ENCODE measurements at regions not wholly inside any gene's neighbourhood (a gene's known extent, or its start where the extent isn't known, plus 50 kb on each side); places are given as distances from the start of the nearest gene placed in this dataset.
"Not testable (repeated sequence)": the region's sequence is repeated elsewhere in the genome, so short reads cannot be mapped to it uniquely, and the experiment has no call there.

DNA sequence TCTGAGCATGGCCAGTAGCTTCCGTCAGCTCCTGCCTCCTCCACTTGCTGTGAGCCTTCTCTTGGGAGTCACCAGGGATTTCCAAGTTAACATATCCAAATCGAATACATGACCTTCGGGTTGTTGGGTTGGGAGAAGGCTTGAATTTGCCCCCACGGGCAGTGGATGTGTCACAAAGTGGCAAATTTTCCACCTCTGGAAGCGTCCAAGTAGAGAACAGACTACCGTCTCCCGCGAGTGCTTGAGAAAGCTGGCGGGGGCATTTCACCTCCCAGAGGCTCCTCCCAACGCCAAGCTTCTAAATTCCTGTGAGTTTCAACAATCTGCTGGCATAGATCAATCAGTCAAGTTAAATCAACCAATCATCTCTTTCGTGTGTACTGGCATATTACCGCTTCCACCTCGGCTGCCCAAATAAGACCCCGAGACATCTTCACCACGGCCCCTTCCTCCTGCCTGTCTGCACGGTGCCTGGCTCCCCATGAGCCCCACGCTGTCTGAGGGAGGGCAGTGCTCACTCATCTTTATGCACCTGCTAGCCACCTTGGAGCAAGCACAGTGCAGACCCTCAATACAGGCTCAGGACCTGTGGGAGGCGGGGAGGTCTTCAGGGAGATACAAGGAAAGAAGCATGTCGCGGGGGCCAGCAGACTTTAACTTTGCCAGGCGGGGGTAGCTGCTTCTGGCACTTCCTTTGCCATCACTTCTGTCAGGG is 79.1 kb downstream of the MRPL36 start:
- H3K4me3 Mint-ChIP-seq = no peak overlapping the region
- H3K36me3 Mint-ChIP-seq (ENCODE audit: low read depth) = no peaks in the 10 kb centered on the region
- intact Hi-C loops (cut with DNase I, micrococcal nuclease) = no loop called here
- H3K4me1 Mint-ChIP-seq = no peaks in the 10 kb centered on the region
- H3K27me3 Mint-ChIP-seq = peaks cover 4% of the 10 kb centered on the region
- POLR2A ChIA-PET = no interaction called here
- ATAC-seq (no peak), DNase-seq (no peak)
- H3K27ac Mint-ChIP-seq = no peak overlapping the region
- peaks cover 16% of the 10 kb centered on the region for H3K9me3 Mint-ChIP-seq (ENCODE audit: low read depth)
- CTCF ChIA-PET = no interaction called here

GRCh38 chr5:1719860-1720259 is 79.8 kb downstream of the MRPL36 start:
- Mint-ChIP-seq H3K4me3 (no peak overlapping the region), H3K4me1 (no peaks in the 10 kb centered on the region), H3K27ac (no peak overlapping the region), H3K36me3 (ENCODE audit: low read depth) (no peaks in the 10 kb centered on the region), H3K9me3 (ENCODE audit: low read depth) (peaks cover 16% of the 10 kb centered on the region), H3K27me3 (peaks cover 4% of the 10 kb centered on the region)
- ChIA-PET POLR2A (no interaction called here), CTCF (no interaction called here)
- ATAC-seq = no peak
- DNase-seq = no peak
- intact Hi-C loops (cut with DNase I, micrococcal nuclease) = no loop called here

DNA sequence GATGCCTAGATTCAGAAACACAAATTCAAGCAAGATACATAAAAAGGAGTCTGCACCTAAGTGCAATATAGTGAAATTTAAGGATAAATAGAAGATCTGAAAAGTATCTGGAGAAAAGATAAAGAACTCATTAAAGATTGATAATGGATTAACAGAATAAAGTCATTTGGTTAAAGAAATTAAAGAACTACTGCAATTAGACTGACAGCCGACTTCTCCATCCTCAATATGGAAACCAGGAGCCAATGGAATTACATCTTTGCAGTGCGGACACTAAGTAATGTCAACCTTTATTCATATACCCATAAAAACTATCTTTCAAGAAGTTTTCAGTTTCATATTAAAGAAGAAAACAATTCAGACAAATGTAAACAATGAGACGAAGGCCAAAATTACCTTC is 81.0 kb downstream of the MRPL36 start:
- Mint-ChIP-seq H3K36me3 (ENCODE audit: low read depth) (no peaks in the 10 kb centered on the region), H3K27me3 (peaks cover 4% of the 10 kb centered on the region)
- CTCF ChIA-PET = no interaction called here

DNA sequence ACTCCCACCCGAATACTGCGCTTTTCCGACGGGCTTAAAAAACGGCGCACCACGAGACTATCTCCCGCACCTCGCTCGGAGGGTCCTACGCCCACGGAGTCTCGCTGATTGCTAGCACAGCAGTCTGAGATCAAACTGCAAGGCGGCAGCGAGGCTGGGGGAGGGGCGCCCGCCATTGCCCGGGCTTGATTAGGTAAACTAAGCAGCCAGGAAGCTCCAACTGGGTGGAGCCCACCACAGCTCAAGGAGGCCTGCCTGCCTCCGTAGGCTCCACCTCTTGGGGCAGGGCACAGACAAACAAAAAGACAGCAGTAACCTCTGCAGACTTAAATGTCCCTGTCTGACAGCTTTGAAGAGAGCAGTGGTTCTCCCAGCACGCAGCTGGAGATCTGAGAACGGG is 89.5 kb downstream of the MRPL36 start:
- ATAC-seq = not testable (repeated sequence)

More for the DNA sequence above, 81.0 kb downstream of the MRPL36 start:
- ATAC-seq (no peak), DNase-seq (no peak)
- H3K9me3 Mint-ChIP-seq (ENCODE audit: low read depth) = peaks cover 16% of the 10 kb centered on the region
- intact Hi-C loops (cut with DNase I, micrococcal nuclease) = no loop called here
- no peaks in the 10 kb centered on the region for H3K4me1 Mint-ChIP-seq
- H3K4me3 Mint-ChIP-seq = no peak overlapping the region
- H3K27ac Mint-ChIP-seq = no peak overlapping the region
- POLR2A ChIA-PET = no interaction called here

GRCh38 chr5:1709171-1709803 is 90.3 kb downstream of the MRPL36 start:
- no peaks in the 10 kb centered on the region for H3K9me3 Mint-ChIP-seq (ENCODE audit: low read depth)
- H3K27ac Mint-ChIP-seq = peak overlapping the region; percentile 35
- H3K36me3 Mint-ChIP-seq (ENCODE audit: low read depth) = no peaks in the 10 kb centered on the region
- CTCF ChIA-PET = interaction anchor here (0.7 kb wide), 1 partner anchor 34 kb away, joined by 3 read pairs; no protein-coding TSS in a partner anchor
- H3K27me3 Mint-ChIP-seq = peaks cover 26% of the 10 kb centered on the region
- POLR2A ChIA-PET = no interaction called here
- no peak for ATAC-seq
- no peak for DNase-seq
- H3K4me3 Mint-ChIP-seq = no peak overlapping the region
- intact Hi-C loops (cut with DNase I, micrococcal nuclease) = no loop called here
- H3K4me1 Mint-ChIP-seq = peaks cover 10% of the 10 kb centered on the region

More for the DNA sequence above, 89.5 kb downstream of the MRPL36 start:
- H3K36me3 Mint-ChIP-seq (ENCODE audit: low read depth); H3K27ac Mint-ChIP-seq; intact Hi-C loops (cut with DNase I, micrococcal nuclease); DNase-seq; H3K9me3 Mint-ChIP-seq (ENCODE audit: low read depth); POLR2A ChIA-PET; H3K4me3 Mint-ChIP-seq; CTCF ChIA-PET: not testable (repeated sequence)
- Mint-ChIP-seq H3K4me1 (peaks cover 10% of the 10 kb centered on the region), H3K27me3 (peaks cover 26% of the 10 kb centered on the region)

DNA sequence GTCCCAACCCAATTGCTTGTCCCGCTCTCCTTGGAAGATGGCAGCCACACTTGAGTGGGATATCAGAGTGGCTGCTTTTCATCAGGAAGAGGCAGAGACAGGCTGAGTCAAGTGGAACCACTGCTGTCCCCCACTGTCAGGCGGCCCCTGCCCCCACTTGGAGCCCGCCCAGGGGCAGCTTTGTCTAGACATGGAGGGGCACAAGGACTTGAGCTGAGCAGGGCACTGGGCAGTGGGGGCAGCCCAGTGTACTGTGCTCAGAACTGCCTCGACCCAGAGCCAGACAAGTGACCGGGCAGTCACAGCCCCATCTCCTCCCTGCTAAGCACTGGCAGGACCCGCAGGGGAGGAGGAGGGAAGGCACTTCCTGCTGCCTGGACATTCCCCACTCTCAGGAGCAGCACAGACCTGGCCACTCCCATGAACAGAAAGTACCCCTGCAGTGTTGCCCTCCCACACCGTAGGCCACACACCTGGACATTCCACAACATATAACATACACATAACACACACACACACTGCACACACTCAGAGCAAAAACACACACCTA is 91.0 kb downstream of the MRPL36 start:
- no peaks in the 10 kb centered on the region for H3K9me3 Mint-ChIP-seq (ENCODE audit: low read depth)
- ChIA-PET CTCF (interaction anchor here (0.7 kb wide), 1 partner anchor 34 kb away, joined by 3 read pairs; no protein-coding TSS in a partner anchor), POLR2A (no interaction called here)
- no peak overlapping the region for H3K4me3 Mint-ChIP-seq
- peaks cover 10% of the 10 kb centered on the region for H3K4me1 Mint-ChIP-seq
- ATAC-seq = no peak
- intact Hi-C loops (cut with DNase I, micrococcal nuclease) = no loop called here
- peaks cover 26% of the 10 kb centered on the region for H3K27me3 Mint-ChIP-seq
- no peak for DNase-seq
- no peaks in the 10 kb centered on the region for H3K36me3 Mint-ChIP-seq (ENCODE audit: low read depth)
- no peak overlapping the region for H3K27ac Mint-ChIP-seq

DNA sequence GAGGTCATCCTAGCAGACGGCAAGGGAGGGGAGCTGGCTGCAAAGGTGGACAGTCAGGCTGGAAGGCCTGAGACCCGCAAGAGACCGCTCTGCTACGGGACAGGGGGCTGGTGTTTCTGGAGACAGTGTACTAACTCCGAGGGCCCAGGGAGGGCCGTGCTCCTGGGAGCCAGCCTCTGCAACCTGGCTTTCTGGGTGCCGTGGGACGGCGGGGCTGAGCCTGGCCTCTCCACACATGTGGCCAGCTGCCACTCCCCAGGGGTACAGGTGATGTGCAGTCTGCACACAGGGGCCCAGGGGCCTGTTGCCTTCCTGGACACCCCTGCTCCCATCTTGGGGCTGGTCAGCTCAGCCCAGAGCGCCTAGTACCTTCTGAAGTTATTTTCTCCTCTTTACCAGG is 92.2 kb downstream of the MRPL36 start:
- Mint-ChIP-seq H3K36me3 (ENCODE audit: low read depth) (no peaks in the 10 kb centered on the region), H3K27me3 (peaks cover 35% of the 10 kb centered on the region), H3K4me3 (no peak overlapping the region), H3K9me3 (ENCODE audit: low read depth) (no peaks in the 10 kb centered on the region), H3K4me1 (peaks cover 10% of the 10 kb centered on the region), H3K27ac (no peak overlapping the region)
- no peak for ATAC-seq
- CTCF ChIA-PET = interaction anchor here (0.5 kb wide), 1 partner anchor 392 kb away, joined by 3 read pairs; no protein-coding TSS in a partner anchor
- intact Hi-C loops (cut with DNase I, micrococcal nuclease) = no loop called here
- no peak for DNase-seq
- POLR2A ChIA-PET = no interaction called here

DNA sequence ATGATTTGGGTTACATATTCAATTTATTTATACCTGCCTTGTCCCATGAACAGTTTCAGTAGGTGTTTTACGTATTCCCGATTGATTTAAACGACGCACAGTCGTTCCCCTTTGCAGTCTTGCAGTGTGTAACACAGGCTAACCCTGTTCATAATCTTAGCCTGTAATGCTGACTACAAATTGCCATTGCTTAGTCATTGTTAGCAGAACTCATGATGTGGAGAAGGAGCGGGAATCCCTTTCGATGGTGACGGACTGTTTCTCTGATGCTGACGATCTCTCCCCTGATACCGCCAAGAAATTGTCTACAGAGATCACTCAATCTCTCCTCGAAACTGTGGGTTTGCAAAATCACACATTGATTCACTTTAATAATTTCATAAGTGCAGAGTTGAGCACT is 93.2 kb downstream of the MRPL36 start:
- peak; percentile 47 for ATAC-seq
- intact Hi-C loops (cut with DNase I, micrococcal nuclease) = no loop called here
- POLR2A ChIA-PET = no interaction called here
- no peaks in the 10 kb centered on the region for H3K36me3 Mint-ChIP-seq (ENCODE audit: low read depth)
- no peak overlapping the region for H3K27ac Mint-ChIP-seq
- H3K9me3 Mint-ChIP-seq (ENCODE audit: low read depth) = no peaks in the 10 kb centered on the region
- DNase-seq = no peak
- H3K27me3 Mint-ChIP-seq = peaks cover 35% of the 10 kb centered on the region
- no peak overlapping the region for H3K4me3 Mint-ChIP-seq
- peaks cover 10% of the 10 kb centered on the region for H3K4me1 Mint-ChIP-seq
- CTCF ChIA-PET = no interaction called here

GRCh38 chr5:1706021-1706420 is 93.6 kb downstream of the MRPL36 start:
- ChIA-PET CTCF (no interaction called here), POLR2A (no interaction called here)
- ATAC-seq (no peak), DNase-seq (no peak)
- Mint-ChIP-seq H3K27ac (no peak overlapping the region), H3K4me1 (peaks cover 10% of the 10 kb centered on the region), H3K9me3 (ENCODE audit: low read depth) (no peaks in the 10 kb centered on the region), H3K27me3 (peaks cover 38% of the 10 kb centered on the region), H3K4me3 (no peak overlapping the region), H3K36me3 (ENCODE audit: low read depth) (no peaks in the 10 kb centered on the region)
- intact Hi-C loops (cut with DNase I, micrococcal nuclease) = no loop called here

DNA sequence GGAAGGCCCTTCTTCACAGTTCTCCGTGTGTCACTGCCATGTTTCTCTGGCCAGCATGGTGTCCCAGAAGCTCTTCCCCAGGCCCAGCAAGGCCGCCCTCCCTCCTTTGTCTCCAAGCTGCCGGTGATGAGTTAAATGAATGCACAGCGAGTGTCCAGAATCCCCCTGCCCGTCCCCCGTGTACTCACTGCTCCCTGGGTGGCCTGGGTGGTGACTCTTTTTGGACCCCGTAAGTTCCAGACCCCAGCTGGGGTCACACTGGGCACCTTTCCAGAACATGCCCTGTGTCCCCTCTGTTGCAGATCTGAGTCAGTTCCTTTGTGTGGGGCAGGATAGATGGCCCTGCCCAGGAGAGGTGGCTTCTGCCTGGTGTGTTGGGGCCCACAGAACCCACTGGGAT is 95.0 kb downstream of the MRPL36 start:
- intact Hi-C loops (cut with DNase I, micrococcal nuclease) = no loop called here
- ChIA-PET POLR2A (interaction anchor here (0.6 kb wide), 1 partner anchor 10 kb away, joined by 3 read pairs; no protein-coding TSS in a partner anchor), CTCF (interaction anchor here (0.6 kb wide), 2 partner anchors 38 to 187 kb away, joined by 3 read pairs; no protein-coding TSS in a partner anchor)
- H3K36me3 Mint-ChIP-seq (ENCODE audit: low read depth) = no peaks in the 10 kb centered on the region
- no peak overlapping the region for H3K4me3 Mint-ChIP-seq
- H3K9me3 Mint-ChIP-seq (ENCODE audit: low read depth) = no peaks in the 10 kb centered on the region
- no peak overlapping the region for H3K27ac Mint-ChIP-seq
- no peak for DNase-seq
- no peak for ATAC-seq
- peaks cover 39% of the 10 kb centered on the region for H3K27me3 Mint-ChIP-seq
- peaks cover 10% of the 10 kb centered on the region for H3K4me1 Mint-ChIP-seq

GRCh38 chr5:1704266-1704665 is 95.4 kb downstream of the MRPL36 start:
- Mint-ChIP-seq H3K27ac (no peak overlapping the region), H3K36me3 (ENCODE audit: low read depth) (no peaks in the 10 kb centered on the region), H3K27me3 (peaks cover 37% of the 10 kb centered on the region)

More at GRCh38 chr5:1704266-1704665, 95.4 kb downstream of the MRPL36 start:
- Mint-ChIP-seq H3K4me3 (no peak overlapping the region), H3K4me1 (peaks cover 10% of the 10 kb centered on the region), H3K9me3 (ENCODE audit: low read depth) (no peaks in the 10 kb centered on the region)
- CTCF ChIA-PET = interaction anchor here (0.6 to 0.8 kb wide), 2 partner anchors 32 to 187 kb away, joined by 3 read pairs; no protein-coding TSS in a partner anchor
- DNase-seq (no peak), ATAC-seq (no peak)
- intact Hi-C loops (cut with DNase I, micrococcal nuclease) = no loop called here
- POLR2A ChIA-PET = no interaction called here

All from activated CD4-positive, alpha-beta T cell treated with anti-CD3 and anti-CD28 coated beads for 36 hours (primary cell).